Mesendoderm (in vitro differentiated cells): ENCODE measurements at regions not wholly inside any gene's neighbourhood (a gene's known extent, or its start where the extent isn't known, plus 50 kb on each side); places are given as distances from the start of the nearest gene placed in this dataset.

Experiments used
- DNase-seq: peaks from one replicate; pipeline ENCODE4 v3.0.0; 2013
- H2AK5ac ChIP-seq: 2 replicates; pipeline ENCODE4 v1.6.1; 2013; ENCODE audit warnings: low read length, inconsistent platforms
- H2BK120ac ChIP-seq: 2 replicates; pipeline ENCODE4 v1.6.1; 2013; ENCODE audit warnings: low read depth, mild to moderate bottlenecking, low read length, moderate library complexity, mixed read lengths
- H2BK15ac ChIP-seq: replicated peaks from 2 replicates; pipeline ENCODE4 v1.6.1; 2013; ENCODE audit warnings: low read depth, mild to moderate bottlenecking, moderate library complexity
- H2BK5ac ChIP-seq: 2 replicates; pipeline ENCODE4 v1.6.1; 2013; ENCODE audit warnings: low read length, inconsistent platforms
- H3K18ac ChIP-seq: 2 replicates; pipeline ENCODE4 v1.6.1; 2013; ENCODE audit warnings: mild to moderate bottlenecking, low read length, mixed read lengths
- H3K23ac ChIP-seq: one replicate; pipeline ENCODE4 v1.6.1; 2013; ENCODE audit warnings: low read length
- H3K27ac ChIP-seq: 2 replicates; pipeline ENCODE4 v1.5.1; 2013; ENCODE audit warnings: low read depth, mild to moderate bottlenecking, inconsistent platforms, low read length, moderate library complexity
- H3K27me3 ChIP-seq: 2 replicates; pipeline ENCODE4 v1.6.1; 2013; ENCODE audit warnings: low read length, control low read depth, mild to moderate bottlenecking, inconsistent platforms; ENCODE audit not compliant: insufficient read depth, poor library complexity
- H3K36me3 ChIP-seq: 2 replicates; pipeline ENCODE4 v1.6.1; 2013; ENCODE audit warnings: low read length, inconsistent platforms; ENCODE audit not compliant: control insufficient read depth, insufficient read depth
- H3K4ac ChIP-seq: one replicate; pipeline ENCODE4 v1.6.1; 2013; ENCODE audit warnings: low read depth, mild to moderate bottlenecking, low read length, moderate library complexity
- H3K4me1 ChIP-seq: 2 replicates; pipeline ENCODE4 v1.6.1; 2013; ENCODE audit warnings: low read depth, low read length, inconsistent platforms; ENCODE audit not compliant: control insufficient read depth
- H3K4me2 ChIP-seq: 2 replicates; pipeline ENCODE4 v1.6.1; 2013; ENCODE audit warnings: low read length
- H3K4me3 ChIP-seq: 2 replicates; pipeline ENCODE4 v1.5.1; 2013; ENCODE audit warnings: mild to moderate bottlenecking, low read length
- H3K56ac ChIP-seq: one replicate; pipeline ENCODE4 v1.6.1; 2013; ENCODE audit warnings: low read length
- H3K79me1 ChIP-seq: 2 replicates; pipeline ENCODE4 v1.6.1; 2013; ENCODE audit warnings: low read length, inconsistent platforms
- H3K79me2 ChIP-seq: 2 replicates; pipeline ENCODE4 v1.6.1; 2013; ENCODE audit warnings: mild to moderate bottlenecking, low read length; ENCODE audit not compliant: control insufficient read depth, insufficient read depth
- H3K9ac ChIP-seq: 2 replicates; pipeline ENCODE4 v1.6.1; 2013; ENCODE audit warnings: low read length, inconsistent platforms
- H4K5ac ChIP-seq: one replicate; pipeline ENCODE4 v1.6.1; 2013; ENCODE audit warnings: low read length
- H4K8ac ChIP-seq: one replicate; pipeline ENCODE4 v1.6.1; 2013; ENCODE audit warnings: low read depth, mild to moderate bottlenecking, control low read depth, low read length, moderate library complexity
- WGBS: extraction: QIAGEN DNeasy Blood & Tissue Kit; methylation state at CpG from one replicate; pipeline ENCODE4 v1.1.7; 2013; ENCODE audit warnings: low lambda C conversion rate, missing lambda C conversion rate; ENCODE audit not compliant: insufficient coverage; ENCODE audit errors: extremely low coverage; 5-methylcytosine and 5-hydroxymethylcytosine counted together

- no peak overlapping the region for H3K9ac ChIP-seq
- no peak overlapping the region for H3K4ac ChIP-seq
- H3K18ac ChIP-seq, result no peak overlapping the region
- no peaks in the 10 kb centered on the region for H3K27me3 ChIP-seq
- H4K5ac ChIP-seq, result no peak overlapping the region
- no peak overlapping the region for H3K56ac ChIP-seq
- no peak for DNase-seq
- H4K8ac ChIP-seq, result no peak overlapping the region
- H2BK15ac ChIP-seq, result no peak overlapping the region
- H2AK5ac ChIP-seq, result no peak overlapping the region
- no peak overlapping the region for H3K27ac ChIP-seq
- no CpG with 5 or more reads among the region's 1 CpG for WGBS
- H3K23ac ChIP-seq, result no peak overlapping the region
- no peaks in the 10 kb centered on the region for H3K79me1 ChIP-seq
- no peaks in the 10 kb centered on the region for H3K4me1 ChIP-seq
- H3K4me2 ChIP-seq, result no peak overlapping the region
- no peaks in the 10 kb centered on the region for H3K79me2 ChIP-seq
- no peaks in the 10 kb centered on the region for H3K36me3 ChIP-seq
- no peak overlapping the region for H2BK120ac ChIP-seq
- no peak overlapping the region for H3K4me3 ChIP-seq
- no peak overlapping the region for H2BK5ac ChIP-seq
Observed at GRCh38 chr5:145389047-145389446, 446.1 kb downstream of the PRELID2 start.

GRCh38 chr5:145385276-145385675 is 449.9 kb downstream of the PRELID2 start:
- Histone ChIP-seq H3K79me2 (no peaks in the 10 kb centered on the region), H4K5ac (no peak overlapping the region), H3K4ac (no peak overlapping the region), H2AK5ac (no peak overlapping the region), H2BK5ac (no peak overlapping the region), H3K4me2 (no peak overlapping the region), H2BK120ac (no peak overlapping the region), H3K27me3 (no peaks in the 10 kb centered on the region), H3K56ac (no peak overlapping the region), H3K23ac (no peak overlapping the region), H4K8ac (no peak overlapping the region), H3K9ac (no peak overlapping the region), H3K4me3 (no peak overlapping the region), H3K36me3 (no peaks in the 10 kb centered on the region), H3K4me1 (no peaks in the 10 kb centered on the region), H3K27ac (no peak overlapping the region), H3K79me1 (no peaks in the 10 kb centered on the region), H3K18ac (no peak overlapping the region), H2BK15ac (no peak overlapping the region)
- no peak for DNase-seq
- WGBS, result no CpG with 5 or more reads among the region's 2 CpGs

GRCh38 chr5:145378226-145378625 is 456.9 kb downstream of the PRELID2 start:
- no CpG with 5 or more reads among the region's 1 CpG for WGBS
- Histone ChIP-seq H2BK120ac (no peak overlapping the region), H3K4me1 (no peaks in the 10 kb centered on the region), H3K56ac (no peak overlapping the region), H3K27me3 (no peaks in the 10 kb centered on the region), H4K8ac (no peak overlapping the region), H3K18ac (no peak overlapping the region), H3K4me3 (no peak overlapping the region), H2AK5ac (no peak overlapping the region), H3K4ac (no peak overlapping the region), H3K9ac (no peak overlapping the region), H3K36me3 (no peaks in the 10 kb centered on the region), H3K4me2 (no peak overlapping the region), H3K79me1 (no peaks in the 10 kb centered on the region), H2BK15ac (no peak overlapping the region), H3K27ac (no peak overlapping the region), H3K23ac (no peak overlapping the region), H3K79me2 (no peaks in the 10 kb centered on the region), H4K5ac (no peak overlapping the region), H2BK5ac (no peak overlapping the region)
- no peak for DNase-seq

- H3K27me3 ChIP-seq, result no peaks in the 10 kb centered on the region
- H3K4ac ChIP-seq, result no peak overlapping the region
- no peaks in the 10 kb centered on the region for H3K79me1 ChIP-seq
- no peaks in the 10 kb centered on the region for H3K36me3 ChIP-seq
- H4K5ac ChIP-seq, result no peak overlapping the region
- H3K79me2 ChIP-seq, result no peaks in the 10 kb centered on the region
- no peaks in the 10 kb centered on the region for H3K4me1 ChIP-seq
- no peak overlapping the region for H3K56ac ChIP-seq
- H3K18ac ChIP-seq, result no peak overlapping the region
- H3K23ac ChIP-seq, result no peak overlapping the region
- no peak overlapping the region for H2BK15ac ChIP-seq
- no peak overlapping the region for H3K27ac ChIP-seq
- no peak for DNase-seq
- no peak overlapping the region for H2AK5ac ChIP-seq
- no peak overlapping the region for H2BK120ac ChIP-seq
- H3K4me3 ChIP-seq, result no peak overlapping the region
- no peak overlapping the region for H3K9ac ChIP-seq
- H2BK5ac ChIP-seq, result no peak overlapping the region
- H3K4me2 ChIP-seq, result no peak overlapping the region
- no peak overlapping the region for H4K8ac ChIP-seq
- no CpG with 5 or more reads among the region's 2 CpGs for WGBS
Observed at GRCh38 chr5:145375521-145375920, 459.6 kb downstream of the PRELID2 start.

GRCh38 chr5:145365464-145365863 is 469.7 kb downstream of the PRELID2 start:
- Histone ChIP-seq H3K18ac (no peak overlapping the region), H4K8ac (no peak overlapping the region)
- no CpG with 5 or more reads among the region's 3 CpGs for WGBS

GRCh38 chr5:145362266-145362665 is 472.9 kb downstream of the PRELID2 start:
- no peak overlapping the region for H3K4ac ChIP-seq
- H3K27ac ChIP-seq, result no peak overlapping the region
- no peak overlapping the region for H2AK5ac ChIP-seq
- no peak overlapping the region for H3K4me2 ChIP-seq
- no peak overlapping the region for H3K9ac ChIP-seq
- H3K4me3 ChIP-seq, result no peak overlapping the region
- H3K56ac ChIP-seq, result no peak overlapping the region
- H3K18ac ChIP-seq, result no peak overlapping the region
- no peaks in the 10 kb centered on the region for H3K27me3 ChIP-seq
- no peaks in the 10 kb centered on the region for H3K79me1 ChIP-seq
- WGBS, result no CpG with 5 or more reads among the region's 2 CpGs
- no peak overlapping the region for H3K23ac ChIP-seq
- H3K36me3 ChIP-seq, result no peaks in the 10 kb centered on the region
- H2BK15ac ChIP-seq, result no peak overlapping the region
- H3K79me2 ChIP-seq, result no peaks in the 10 kb centered on the region
- H2BK5ac ChIP-seq, result no peak overlapping the region
- DNase-seq, result no peak
- no peak overlapping the region for H4K5ac ChIP-seq
- no peaks in the 10 kb centered on the region for H3K4me1 ChIP-seq
- H2BK120ac ChIP-seq, result no peak overlapping the region
- no peak overlapping the region for H4K8ac ChIP-seq

More at GRCh38 chr5:145365464-145365863, 469.7 kb downstream of the PRELID2 start:
- Histone ChIP-seq H3K56ac (no peak overlapping the region), H2BK15ac (no peak overlapping the region), H4K5ac (no peak overlapping the region), H3K4me3 (no peak overlapping the region), H3K36me3 (no peaks in the 10 kb centered on the region), H3K79me2 (no peaks in the 10 kb centered on the region), H3K4ac (no peak overlapping the region), H3K27ac (no peak overlapping the region), H3K4me2 (no peak overlapping the region), H2BK5ac (no peak overlapping the region), H3K23ac (no peak overlapping the region), H2BK120ac (no peak overlapping the region), H3K79me1 (no peaks in the 10 kb centered on the region), H3K27me3 (no peaks in the 10 kb centered on the region), H2AK5ac (no peak overlapping the region), H3K4me1 (no peaks in the 10 kb centered on the region), H3K9ac (no peak overlapping the region)
- no peak for DNase-seq
